HG03103 (cell line): ENCODE measurements at regions not wholly inside any gene's neighbourhood (a gene's known extent, or its start where the extent isn't known, plus 50 kb on each side); places are given as distances from the start of the nearest gene placed in this dataset.

Experiments used
- ATAC-seq: cut with Tn5 transposase; IDR thresholded peaks from one replicate; pipeline ENCODE4 v1.9.1; 2021; ENCODE audit warnings: low read depth; ENCODE audit not compliant: unreplicated experiment

GRCh38 chr10:2748287-2748686 is 319.1 kb upstream of the PFKP start:
- ATAC-seq = no peak

DNA sequence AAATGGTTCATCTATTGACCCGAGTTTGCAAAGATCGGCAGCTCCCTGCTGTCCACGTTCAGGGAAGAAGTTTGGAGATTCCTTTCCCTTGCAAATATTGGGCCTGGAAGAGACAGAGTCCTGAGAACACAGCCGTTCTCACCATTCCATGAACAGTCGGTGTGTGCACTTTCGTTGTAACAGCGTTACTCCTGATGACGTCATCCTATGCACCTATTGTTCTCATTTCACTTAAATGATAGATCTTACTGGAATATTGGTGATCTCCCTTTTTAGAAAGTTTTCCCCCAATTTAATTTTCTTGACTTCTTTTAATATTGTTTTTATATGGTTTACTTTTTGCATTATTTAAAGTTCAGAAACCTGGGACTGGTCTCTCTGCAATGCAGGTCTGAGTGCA is 320.7 kb upstream of the PFKP start:
- ATAC-seq = no peak

DNA sequence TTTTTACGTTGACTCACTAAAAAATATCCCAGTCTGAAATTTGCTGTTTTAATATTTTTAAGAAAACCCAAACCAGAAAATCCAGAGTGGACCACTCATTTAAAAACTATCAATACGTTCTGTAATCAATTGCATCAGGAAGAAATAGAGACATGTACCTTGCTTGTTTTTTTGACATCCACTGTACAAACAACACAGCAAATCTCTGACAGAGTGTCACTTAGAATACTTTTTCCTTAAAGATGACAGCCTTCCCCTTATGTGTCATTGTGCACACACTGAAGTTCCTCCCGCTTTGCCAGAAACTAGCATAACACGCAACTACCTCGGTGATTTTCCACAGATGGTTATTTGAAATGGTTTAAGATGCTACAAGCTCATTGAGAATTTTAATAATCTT is 321.7 kb upstream of the PFKP start:
- no peak for ATAC-seq

DNA sequence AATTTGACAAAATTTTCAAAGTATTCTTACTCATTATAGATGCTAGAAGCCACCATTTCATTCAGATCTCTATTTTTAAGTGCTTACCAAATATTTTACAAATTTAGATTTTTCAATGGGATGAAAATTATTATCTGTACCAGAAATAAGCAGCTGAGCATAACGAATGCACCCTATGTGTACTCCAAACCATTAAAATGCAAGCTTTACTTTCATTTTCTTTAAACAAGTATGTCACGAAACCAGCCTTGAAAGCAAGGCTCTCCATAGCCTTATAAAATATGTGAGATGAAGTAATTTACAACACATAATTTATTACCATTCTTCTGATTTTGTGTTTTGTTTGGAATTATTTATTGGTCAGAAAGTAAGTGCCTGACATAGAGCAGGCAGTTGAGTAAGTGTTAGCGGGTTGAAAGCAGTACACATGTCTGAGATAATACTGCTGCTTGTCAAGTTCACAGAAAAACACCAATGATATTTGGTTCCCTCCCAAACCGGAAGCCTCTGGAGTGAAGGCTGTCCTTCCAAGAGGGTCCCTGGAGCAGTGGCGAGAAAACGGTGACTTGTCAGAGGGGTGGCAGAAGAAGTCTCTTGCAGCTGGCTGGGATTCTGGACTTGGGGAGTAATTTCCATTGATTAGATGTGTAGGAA is 322.7 kb upstream of the PFKP start:
- no peak for ATAC-seq

- ATAC-seq = no peak
Observed at GRCh38 chr10:2734603-2735002, 332.7 kb upstream of the PFKP start.

GRCh38 chr10:2733278-2733963 is 333.9 kb upstream of the PFKP start:
- no peak for ATAC-seq

- no peak for ATAC-seq
Observed at GRCh38 chr10:2731940-2732339, 335.4 kb upstream of the PFKP start.

DNA sequence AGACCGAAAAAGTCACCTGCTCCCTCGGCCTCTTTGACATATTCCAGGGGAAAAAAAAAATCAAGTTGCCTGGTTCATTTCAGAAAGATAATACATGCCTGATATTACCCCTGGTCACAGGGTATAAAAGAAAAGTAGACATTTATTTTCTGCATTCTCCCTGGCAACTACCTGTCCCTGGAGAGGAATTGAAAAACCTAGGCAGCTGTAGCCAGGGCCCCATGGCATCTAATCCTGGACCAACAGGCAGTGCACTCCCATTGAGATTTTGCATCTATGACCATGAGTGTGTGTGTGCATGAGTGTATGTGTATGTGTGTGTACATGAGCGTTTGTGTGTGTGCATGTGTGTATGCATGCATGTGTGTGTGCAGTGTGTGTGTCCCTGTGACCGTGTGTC is 338.2 kb upstream of the PFKP start:
- no peak for ATAC-seq

DNA sequence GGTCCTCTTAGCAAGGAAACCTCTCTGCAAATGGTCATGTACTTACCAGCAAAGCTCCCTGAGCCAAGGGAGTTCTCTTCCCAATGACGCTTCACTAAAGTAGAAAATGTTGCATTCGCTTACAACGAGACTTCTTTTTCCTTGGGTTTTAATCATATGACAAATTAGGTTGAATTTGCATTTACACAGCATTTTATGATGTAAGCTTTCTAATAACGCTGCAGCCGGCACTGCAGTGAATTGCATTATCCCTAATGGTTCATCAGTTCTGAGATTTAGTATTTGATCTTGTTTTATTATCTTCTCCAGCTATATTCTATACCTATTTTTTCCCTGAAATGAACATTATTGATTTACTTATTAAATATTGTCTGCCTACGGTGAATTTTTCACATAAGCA is 339.3 kb upstream of the PFKP start:
- no peak for ATAC-seq

DNA sequence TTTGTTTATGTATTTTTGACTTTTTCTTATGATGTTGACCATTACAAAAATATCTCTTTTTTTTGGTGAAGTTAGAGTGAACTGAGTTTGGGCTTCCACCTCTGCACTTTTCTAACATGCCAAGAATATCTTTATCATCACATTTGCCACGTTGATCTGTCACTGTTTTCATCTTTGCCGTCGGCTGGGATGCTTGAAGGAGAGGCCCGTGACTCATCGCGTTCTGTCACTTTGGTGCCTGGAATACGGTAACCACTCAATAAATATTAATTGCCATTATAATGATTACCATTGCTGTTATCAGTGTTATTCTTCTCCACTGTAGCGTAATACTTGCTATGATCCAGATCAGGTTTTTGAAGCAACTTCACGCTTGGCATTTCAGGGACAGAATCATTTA is 350.8 kb upstream of the PFKP start:
- no peak for ATAC-seq

- ATAC-seq = no peak
Observed at GRCh38 chr10:2714597-2714996, 352.8 kb upstream of the PFKP start.

- no peak for ATAC-seq
Observed at GRCh38 chr10:2703953-2704352, 363.4 kb upstream of the PFKP start.

- ATAC-seq = no peak
Observed at GRCh38 chr10:2701802-2702201, 365.5 kb upstream of the PFKP start.

DNA sequence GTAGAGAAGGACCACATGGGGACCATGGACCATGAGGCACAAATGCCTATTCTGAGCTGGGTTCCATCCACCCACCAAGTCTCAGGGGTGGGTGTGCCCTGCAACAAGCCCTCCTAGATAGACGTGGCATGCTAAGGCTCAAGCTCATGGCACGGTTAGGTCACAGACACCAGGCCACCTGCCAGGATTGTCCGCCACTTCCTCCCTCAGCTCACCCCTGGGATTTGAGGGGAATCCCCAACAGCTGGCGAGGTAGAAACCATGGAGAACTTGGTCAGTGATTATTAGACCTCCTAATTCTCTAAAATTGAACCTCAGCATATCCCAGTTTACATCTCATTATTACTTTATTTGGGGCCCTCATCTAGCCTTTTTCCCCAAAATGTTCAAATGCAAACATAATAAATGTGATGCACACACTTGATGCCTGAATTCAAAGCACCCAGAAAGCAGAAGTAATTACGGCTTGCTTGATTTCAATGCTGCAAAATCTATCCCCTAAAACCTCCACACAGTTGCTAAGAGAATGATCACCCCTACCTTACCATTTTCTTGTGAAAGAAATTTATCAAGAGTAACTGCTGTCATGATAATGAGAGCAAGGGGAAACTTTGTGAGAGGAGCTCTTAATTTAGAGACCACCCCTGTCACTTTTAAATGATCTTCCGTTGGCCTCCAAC is 366.6 kb upstream of the PFKP start:
- no peak for ATAC-seq

DNA sequence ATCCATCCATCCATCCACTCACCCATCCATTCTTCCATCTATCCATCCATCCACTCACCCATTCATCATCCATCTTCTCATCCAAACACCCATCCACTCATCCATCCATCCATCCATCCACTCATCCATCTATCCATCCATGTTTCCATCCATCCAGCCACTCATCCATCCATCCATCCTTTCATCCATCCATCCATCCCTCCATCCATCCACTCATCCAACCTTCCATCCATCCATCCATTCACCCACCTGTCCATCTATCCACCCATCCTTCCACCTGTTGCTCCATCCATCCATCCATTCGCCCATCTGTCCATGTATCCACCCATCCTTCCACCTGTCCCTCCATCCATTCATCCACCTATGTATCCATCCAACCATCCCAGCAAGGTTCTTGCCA is 378.4 kb upstream of the PFKP start:
- ATAC-seq = no peak

GRCh38 chr10:2686691-2687090 is 380.7 kb upstream of the PFKP start:
- ATAC-seq = no peak

GRCh38 chr10:2682491-2682890 is 384.9 kb upstream of the PFKP start:
- no peak for ATAC-seq

- ATAC-seq = no peak
Observed at GRCh38 chr10:2681891-2682290, 385.5 kb upstream of the PFKP start.

DNA sequence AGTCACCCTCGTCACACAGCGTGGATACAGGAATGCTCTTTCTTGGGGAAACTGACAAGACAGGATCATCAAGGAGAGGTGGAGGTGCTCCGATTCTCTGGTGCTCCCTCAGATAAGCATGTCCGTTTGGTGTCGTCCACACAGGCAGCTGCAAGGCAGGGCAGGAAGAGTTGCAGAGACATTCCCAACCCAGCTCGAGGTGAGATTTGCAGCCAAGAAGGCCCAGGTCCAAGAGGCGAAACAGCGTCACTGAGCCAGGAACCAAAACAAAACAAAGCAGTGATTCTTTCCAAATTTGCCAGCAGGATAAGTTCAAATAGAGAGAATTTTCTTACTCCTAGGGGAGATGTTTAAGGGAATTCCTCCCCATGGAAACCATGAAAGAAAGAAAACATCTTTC is 386.5 kb upstream of the PFKP start:
- ATAC-seq = no peak

DNA sequence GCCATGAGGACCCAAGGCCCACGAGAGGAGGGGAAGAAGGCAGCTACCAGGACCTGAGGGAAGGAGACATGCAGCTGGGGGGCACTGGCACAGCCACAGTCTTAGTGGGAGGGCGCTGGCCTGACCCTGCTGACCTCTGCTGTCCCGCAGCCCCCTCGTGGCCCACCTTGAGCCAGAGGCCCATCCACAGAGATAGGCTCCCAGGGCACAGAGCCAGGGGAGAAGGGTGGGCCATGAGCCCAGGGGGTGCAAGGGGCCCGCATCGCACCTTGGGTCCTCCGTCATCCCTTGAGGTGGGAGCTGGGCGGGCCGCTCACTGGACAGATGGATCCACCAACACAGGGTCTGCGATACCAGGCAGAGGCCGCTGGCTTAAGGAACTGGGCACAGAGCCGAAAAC is 387.7 kb upstream of the PFKP start:
- no peak for ATAC-seq

DNA sequence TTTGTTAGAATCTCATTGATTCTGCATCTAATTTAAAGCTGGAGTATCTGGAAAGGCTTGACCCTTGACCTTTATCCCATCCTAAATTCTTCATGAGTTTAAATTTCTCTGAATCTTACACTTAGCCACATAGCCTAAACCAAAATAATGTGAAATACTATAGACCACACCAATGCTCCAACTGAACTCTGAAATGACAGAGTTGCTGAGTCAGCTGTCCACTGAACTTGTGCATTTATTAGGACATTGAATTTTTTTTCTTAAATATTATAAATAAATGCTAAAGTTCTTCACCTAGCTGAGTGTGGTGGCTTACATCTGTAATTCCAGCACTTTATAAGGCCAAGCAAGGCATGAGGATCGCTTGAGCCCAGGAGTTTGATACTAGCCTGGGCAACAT is 390.9 kb upstream of the PFKP start:
- no peak for ATAC-seq

DNA sequence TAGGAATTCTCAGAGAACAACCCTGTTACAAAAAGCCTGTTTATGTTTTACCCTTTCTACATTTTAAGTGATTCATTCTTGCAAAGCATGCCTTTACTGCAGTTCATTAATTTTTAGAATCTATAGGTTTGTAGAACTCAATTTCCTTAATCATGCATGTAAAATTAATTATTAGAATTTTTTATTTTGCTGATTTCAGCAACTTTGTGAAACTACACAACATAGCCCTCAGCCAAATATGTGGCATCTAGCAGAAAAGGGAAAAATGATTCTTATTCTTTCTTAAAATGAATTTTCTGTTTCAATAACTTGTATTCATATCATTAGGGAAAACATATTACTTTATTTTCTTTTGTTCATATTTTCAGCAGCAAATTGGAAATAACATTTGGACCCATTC is 392.9 kb upstream of the PFKP start:
- ATAC-seq = no peak
